ENCODE measurements at regions not wholly inside any gene's neighbourhood (a gene's known extent, or its start where the extent isn't known, plus 50 kb on each side); places are given as distances from the start of the nearest gene placed in this dataset.

DNA sequence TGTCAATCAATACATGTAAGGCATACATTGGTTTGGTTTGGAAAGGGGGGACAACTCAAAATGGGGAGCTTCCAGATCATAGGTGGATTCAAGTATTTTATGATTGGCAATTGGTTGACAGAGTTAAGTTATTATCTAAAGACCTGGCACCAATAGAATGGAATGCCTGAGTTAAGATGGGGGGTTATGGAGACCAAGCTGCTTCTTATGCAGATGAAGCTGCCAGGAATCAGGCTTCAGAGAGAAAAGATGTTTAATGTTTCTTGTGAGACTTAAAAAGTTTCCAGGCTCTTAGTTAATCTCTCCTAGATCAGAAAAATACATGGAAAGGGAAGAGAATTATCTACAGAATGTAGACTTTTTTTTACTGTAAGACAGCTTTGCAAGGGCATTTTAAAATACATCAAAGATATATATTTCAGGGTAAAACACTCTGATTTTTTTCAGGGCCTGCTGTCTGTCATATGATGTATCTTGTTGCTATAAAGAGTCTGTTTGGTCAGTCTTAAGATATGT, 1343.2 kb upstream of the LRRTM1 start:
- TF ChIP-seq, protein P1, sequence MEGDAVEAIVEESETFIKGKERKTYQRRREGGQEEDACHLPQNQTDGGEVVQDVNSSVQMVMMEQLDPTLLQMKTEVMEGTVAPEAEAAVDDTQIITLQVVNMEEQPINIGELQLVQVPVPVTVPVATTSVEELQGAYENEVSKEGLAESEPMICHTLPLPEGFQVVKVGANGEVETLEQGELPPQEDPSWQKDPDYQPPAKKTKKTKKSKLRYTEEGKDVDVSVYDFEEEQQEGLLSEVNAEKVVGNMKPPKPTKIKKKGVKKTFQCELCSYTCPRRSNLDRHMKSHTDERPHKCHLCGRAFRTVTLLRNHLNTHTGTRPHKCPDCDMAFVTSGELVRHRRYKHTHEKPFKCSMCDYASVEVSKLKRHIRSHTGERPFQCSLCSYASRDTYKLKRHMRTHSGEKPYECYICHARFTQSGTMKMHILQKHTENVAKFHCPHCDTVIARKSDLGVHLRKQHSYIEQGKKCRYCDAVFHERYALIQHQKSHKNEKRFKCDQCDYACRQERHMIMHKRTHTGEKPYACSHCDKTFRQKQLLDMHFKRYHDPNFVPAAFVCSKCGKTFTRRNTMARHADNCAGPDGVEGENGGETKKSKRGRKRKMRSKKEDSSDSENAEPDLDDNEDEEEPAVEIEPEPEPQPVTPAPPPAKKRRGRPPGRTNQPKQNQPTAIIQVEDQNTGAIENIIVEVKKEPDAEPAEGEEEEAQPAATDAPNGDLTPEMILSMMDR (IDR thresholded peaks at IDR 0.05), result no peak
- no peak for TF ChIP-seq POLR2A (IDR thresholded peaks at IDR 0.05)

All from testis (tissue), 2 donors.